Activated naive CD8-positive, alpha-beta T cell treated with anti-CD3 and anti-CD28 coated beads, Interleukin-2, amount 10 ng/mL, durations not matched to agents 7 days and 5 days (primary cell): ENCODE measurements at regions not wholly inside any gene's neighbourhood (a gene's known extent, or its start where the extent isn't known, plus 50 kb on each side); places are given as distances from the start of the nearest gene placed in this dataset.

Source experiments
- ATAC-seq: fragments of 150-1000 bp; cut with Tn5 transposase; one replicate; pipeline ENCODE4 v1.10.0; 2021; ENCODE audit warnings: low read depth, moderate library complexity
- POLR2A ChIA-PET: fragments of 350-600 bp; sonication (Branson Sonifier 250); formaldehyde crosslinking; loops from one replicate; lab custom pipeline; 2021; ENCODE audit warnings: antibody characterized with exemption; lab: Charles Lee
- DNase-seq: peaks from one replicate; pipeline ENCODE4 v3.0.0; 2021
- H3K27ac Mint-ChIP-seq: one replicate; pipeline ENCODE4 v1.8.0; 2022; ENCODE audit warnings: mild to moderate bottlenecking, mixed read lengths
- H3K27me3 Mint-ChIP-seq: one replicate; pipeline ENCODE4 v1.8.0; 2022; ENCODE audit warnings: mild to moderate bottlenecking, moderate library complexity, mixed read lengths
- H3K36me3 Mint-ChIP-seq: one replicate; pipeline ENCODE4 v1.8.0; 2021; ENCODE audit warnings: mild to moderate bottlenecking, mixed read lengths
- H3K4me1 Mint-ChIP-seq: one replicate; pipeline ENCODE4 v1.8.0; 2021; ENCODE audit warnings: mixed read lengths
- H3K4me3 Mint-ChIP-seq: one replicate; pipeline ENCODE4 v1.8.0; 2022; ENCODE audit warnings: mild to moderate bottlenecking, moderate library complexity, mixed read lengths
- H3K9me3 Mint-ChIP-seq: one replicate; pipeline ENCODE4 v1.8.0; 2021; ENCODE audit warnings: mixed read lengths

DNA sequence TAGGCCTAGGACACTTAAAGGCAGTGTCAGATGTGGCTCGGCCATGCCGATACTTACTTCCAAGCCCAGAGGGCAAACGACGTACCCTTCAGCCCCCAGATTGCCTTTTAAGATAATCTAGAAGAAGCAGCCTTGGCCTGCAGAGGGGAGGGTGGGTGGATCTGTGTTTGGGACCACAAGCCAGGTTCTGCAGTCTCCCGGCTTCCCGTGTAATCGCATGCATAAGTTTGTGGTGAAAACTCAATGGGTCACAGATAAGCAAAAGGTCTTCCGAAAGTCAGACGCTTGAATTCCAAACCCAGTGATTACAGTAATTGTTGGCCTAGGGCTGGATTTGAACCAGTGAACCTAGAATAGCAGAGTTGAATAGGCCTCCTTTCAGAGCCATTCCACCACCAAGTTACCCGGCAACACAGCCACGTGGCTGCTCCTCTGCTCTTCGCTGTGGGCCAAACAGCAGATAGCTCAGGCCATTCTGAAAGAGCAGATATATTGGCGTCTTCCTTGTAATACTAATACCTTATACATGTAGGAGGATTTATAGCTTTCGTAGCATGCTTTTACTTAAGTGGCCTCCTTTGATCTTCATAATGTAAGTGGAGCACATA, 170.8 kb upstream of the CADM1 start:
- Mint-ChIP-seq H3K27me3 (no peaks in the 10 kb centered on the region), H3K4me1 (no peaks in the 10 kb centered on the region), H3K36me3 (no peaks in the 10 kb centered on the region), H3K9me3 (no peaks in the 10 kb centered on the region), H3K27ac (no peak overlapping the region), H3K4me3 (no peak overlapping the region)
- no peak for DNase-seq
- ATAC-seq = no peak
- POLR2A ChIA-PET = no interaction called here

DNA sequence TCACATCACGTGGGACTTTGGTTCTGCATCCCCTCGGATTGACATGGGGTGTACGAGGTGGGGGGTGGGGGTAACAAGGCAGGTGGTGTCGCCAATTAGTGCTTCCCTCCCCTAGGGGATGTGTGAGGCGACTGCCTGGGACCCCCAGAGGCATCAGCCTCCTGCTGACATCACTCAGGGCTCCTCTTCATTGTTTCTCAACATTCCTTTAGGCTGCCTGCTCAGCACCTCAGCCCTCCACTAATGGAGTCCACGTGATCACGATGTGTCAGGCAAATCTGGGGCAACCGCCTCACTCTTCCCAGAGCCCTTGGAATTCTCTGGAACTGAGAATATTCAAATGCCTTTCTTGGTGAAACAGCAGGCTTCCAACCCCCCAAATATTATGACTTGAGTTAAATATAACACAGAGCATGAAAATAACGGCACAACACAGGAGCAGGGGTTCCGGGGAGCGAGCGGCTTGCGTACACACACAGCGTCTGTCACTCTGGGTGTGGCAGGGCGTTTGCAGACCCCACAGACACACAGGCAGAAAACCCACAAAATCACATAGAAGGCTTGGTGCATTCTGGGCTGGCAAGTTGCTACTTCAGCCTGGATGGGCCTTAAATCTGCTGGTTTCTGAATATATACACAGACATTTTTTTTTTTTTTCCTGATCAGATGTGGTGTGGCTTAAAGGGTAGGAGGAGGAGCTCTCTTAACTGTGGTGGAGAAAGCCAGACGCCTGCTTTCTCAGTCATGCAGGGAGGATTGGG, 170.1 kb upstream of the CADM1 start:
- ATAC-seq = no peak
- POLR2A ChIA-PET = no interaction called here
- DNase-seq = no peak
- Mint-ChIP-seq H3K9me3 (no peaks in the 10 kb centered on the region), H3K4me1 (no peaks in the 10 kb centered on the region), H3K27me3 (no peaks in the 10 kb centered on the region), H3K36me3 (no peaks in the 10 kb centered on the region), H3K27ac (no peak overlapping the region), H3K4me3 (no peak overlapping the region)

DNA sequence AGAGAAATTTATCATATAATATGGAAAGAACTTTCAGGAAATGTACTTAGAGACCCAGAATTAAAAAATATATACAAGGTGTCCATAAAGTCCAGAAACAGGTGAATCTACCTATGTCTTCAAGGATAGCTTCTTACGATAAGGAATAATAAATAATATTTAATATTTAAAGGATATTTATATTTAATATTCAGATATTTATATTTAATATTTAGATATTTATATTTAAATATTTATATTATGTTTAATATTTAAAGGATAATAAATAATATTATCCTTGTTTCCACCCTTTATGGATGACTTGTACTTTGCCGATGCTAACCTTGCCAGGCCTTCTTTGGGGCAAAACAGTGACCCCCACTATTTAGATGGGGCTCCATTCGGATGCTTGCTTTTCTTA, 169.5 kb upstream of the CADM1 start:
- H3K4me1 Mint-ChIP-seq = no peaks in the 10 kb centered on the region
- no peak for ATAC-seq
- no peaks in the 10 kb centered on the region for H3K27me3 Mint-ChIP-seq
- no peaks in the 10 kb centered on the region for H3K36me3 Mint-ChIP-seq
- H3K27ac Mint-ChIP-seq = no peak overlapping the region
- H3K9me3 Mint-ChIP-seq = no peaks in the 10 kb centered on the region
- no peak for DNase-seq
- POLR2A ChIA-PET = no interaction called here
- H3K4me3 Mint-ChIP-seq = no peak overlapping the region

DNA sequence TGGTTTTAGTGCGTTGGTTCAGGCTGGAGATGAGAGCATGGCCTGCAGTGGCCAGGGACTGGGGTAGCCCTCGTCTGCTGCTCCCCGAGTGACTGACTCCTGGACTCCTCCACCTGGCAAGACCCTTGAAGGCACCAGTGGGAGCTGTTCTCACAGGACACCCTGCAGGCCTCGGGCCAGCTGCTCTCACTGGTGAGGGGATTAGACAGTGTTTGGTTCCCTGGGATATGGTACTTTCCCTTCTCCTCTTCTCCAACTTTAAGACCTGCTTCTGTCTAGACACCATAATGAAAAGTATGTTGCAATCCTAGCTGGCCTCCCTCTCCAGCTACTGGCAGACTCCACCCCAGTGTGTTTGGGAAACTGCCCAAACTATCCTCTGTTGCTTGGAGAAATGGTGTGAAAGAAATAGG, 168.8 kb upstream of the CADM1 start:
- Mint-ChIP-seq H3K9me3 (no peaks in the 10 kb centered on the region), H3K4me3 (no peak overlapping the region), H3K4me1 (no peaks in the 10 kb centered on the region), H3K27me3 (no peaks in the 10 kb centered on the region), H3K36me3 (no peaks in the 10 kb centered on the region), H3K27ac (no peak overlapping the region)
- ATAC-seq (no peak), DNase-seq (no peak)
- POLR2A ChIA-PET = no interaction called here

DNA sequence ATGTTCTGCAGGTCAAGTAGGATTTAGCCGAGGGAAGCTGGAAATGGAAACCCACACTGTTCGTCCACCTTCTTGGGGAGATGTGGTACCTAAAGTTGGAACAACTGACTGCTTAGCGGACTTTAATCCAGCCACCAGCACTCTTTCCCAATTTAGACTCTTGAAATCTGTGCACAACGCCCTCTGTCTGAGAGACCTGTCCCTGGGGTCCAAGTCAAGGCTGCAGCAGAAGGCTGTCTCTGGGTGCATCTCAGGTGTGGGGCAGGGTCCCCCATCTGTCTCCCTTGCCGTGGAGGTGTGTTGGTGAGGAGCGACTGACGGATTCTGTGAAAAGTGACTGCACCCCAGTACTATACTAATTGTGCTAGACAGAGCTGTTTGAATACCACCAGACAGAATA, 168.2 kb upstream of the CADM1 start:
- POLR2A ChIA-PET = no interaction called here
- H3K36me3 Mint-ChIP-seq = no peaks in the 10 kb centered on the region
- H3K27ac Mint-ChIP-seq = no peak overlapping the region
- no peaks in the 10 kb centered on the region for H3K4me1 Mint-ChIP-seq
- no peaks in the 10 kb centered on the region for H3K27me3 Mint-ChIP-seq
- no peak for ATAC-seq
- no peak overlapping the region for H3K4me3 Mint-ChIP-seq
- no peaks in the 10 kb centered on the region for H3K9me3 Mint-ChIP-seq
- no peak for DNase-seq

DNA sequence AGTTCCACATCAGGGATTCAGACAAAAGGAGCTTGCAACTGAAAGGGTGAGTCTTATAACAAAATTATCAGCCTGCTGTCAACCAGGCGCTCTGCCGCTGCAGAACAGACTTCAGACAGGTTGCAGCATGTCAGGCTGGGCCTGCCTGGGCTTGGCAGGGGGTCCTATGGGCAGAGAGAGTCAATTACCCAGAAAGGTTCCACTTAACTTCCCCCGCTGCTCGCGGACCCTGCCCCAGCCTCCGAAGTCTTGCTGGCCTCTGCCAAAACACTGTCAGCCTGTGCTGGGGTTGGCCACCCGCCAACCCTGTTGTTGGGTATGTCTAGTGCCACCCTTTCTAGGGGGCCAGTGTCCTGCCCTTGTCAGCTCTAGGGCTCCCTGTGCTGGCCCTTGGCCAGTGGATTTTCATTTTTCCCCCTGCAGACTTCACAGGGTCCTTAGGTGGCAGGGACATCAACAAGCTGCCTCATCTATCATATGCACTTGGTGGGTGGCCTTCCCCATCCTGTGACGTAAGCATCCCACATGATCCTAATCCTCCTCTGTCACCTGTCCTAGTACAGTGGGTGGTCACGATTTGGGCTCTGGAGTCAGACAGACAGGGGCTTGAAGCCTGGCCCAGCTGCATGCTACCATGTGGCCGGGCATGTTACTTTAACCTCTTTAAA, 166.5 kb upstream of the CADM1 start:
- ATAC-seq (no peak), DNase-seq (no peak)
- H3K4me1 Mint-ChIP-seq = no peaks in the 10 kb centered on the region
- no peaks in the 10 kb centered on the region for H3K36me3 Mint-ChIP-seq
- H3K4me3 Mint-ChIP-seq = no peak overlapping the region
- POLR2A ChIA-PET = no interaction called here
- no peaks in the 10 kb centered on the region for H3K9me3 Mint-ChIP-seq
- H3K27ac Mint-ChIP-seq = no peak overlapping the region
- H3K27me3 Mint-ChIP-seq = no peaks in the 10 kb centered on the region

DNA sequence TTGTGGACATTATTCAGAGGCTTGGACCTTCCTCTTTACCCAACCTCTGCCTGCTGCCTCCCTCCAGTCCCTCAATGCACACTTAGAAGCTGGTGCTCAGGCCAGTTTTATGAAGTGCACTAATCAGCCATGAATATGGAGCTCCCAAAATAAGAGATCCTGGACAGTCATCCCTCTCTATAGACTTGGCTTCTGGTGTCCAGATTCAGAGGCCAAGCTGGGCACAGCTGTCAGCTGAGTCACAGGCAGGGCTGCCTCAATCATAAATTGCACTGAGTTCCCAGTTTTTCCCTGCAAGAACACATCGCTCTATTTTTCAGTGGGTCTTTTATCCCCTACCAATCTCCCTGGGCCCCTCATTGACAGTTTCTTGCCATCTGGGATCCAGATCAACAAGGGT, 161.7 kb upstream of the CADM1 start:
- Mint-ChIP-seq H3K4me3 (no peak overlapping the region), H3K4me1 (no peaks in the 10 kb centered on the region), H3K9me3 (no peaks in the 10 kb centered on the region), H3K27ac (no peak overlapping the region), H3K36me3 (no peaks in the 10 kb centered on the region), H3K27me3 (peaks cover 2% of the 10 kb centered on the region)
- DNase-seq (no peak), ATAC-seq (no peak)
- POLR2A ChIA-PET = no interaction called here

DNA sequence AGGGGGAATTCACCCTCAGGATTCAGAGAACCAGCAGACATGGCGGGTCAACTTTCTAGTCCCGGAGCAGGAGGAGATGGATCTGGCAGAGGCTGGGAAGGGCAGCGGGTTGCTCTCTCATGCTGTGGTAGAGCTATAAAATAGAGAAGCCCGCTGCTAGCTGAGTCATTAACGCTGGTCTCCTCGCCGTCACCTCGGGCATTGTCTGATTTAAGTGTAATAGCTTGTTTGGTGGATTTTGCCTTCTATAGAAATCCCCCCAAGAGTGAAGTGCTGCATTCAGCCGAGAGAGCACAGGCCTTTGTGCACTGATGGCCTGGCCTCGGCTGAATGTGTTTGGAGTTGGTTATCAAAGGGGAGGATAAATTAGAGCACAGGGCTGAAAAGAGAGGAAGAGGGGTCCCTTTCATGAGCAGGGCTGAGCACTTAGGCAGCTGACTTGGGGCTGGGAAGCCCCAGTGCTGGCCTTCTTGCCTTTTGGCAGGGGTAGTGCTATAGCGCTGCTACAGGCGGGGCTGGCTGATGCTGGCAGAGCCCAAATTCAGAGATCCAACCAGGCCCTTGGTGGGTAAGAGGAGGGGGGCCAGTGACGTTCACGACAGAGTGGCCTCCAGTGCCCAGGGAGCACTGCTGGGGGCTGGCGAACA, 161.1 kb upstream of the CADM1 start:
- no peak for ATAC-seq
- H3K4me1 Mint-ChIP-seq = no peaks in the 10 kb centered on the region
- POLR2A ChIA-PET = no interaction called here
- no peaks in the 10 kb centered on the region for H3K9me3 Mint-ChIP-seq
- H3K36me3 Mint-ChIP-seq = no peaks in the 10 kb centered on the region
- H3K27ac Mint-ChIP-seq = no peak overlapping the region
- DNase-seq = no peak
- H3K4me3 Mint-ChIP-seq = no peak overlapping the region
- H3K27me3 Mint-ChIP-seq = peaks cover 7% of the 10 kb centered on the region

DNA sequence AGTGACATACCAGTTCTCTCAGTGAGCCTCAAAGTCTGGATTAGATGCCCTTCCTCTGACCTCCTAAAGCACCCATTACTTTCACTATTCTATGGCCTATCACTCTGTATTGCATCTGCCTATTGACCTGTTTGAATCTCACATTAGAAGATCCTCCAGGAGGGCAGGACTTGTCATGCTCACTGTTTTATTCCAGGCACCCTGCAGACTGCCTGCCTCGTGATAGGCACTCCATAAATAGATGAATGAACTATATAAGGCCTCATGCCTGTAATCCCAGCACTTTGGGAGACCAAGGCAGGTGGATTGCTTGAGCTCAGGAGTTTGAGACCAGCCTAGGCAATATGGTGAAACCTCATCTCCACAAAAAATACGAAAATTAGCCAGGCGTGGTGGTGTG, 160.1 kb upstream of the CADM1 start:
- POLR2A ChIA-PET = no interaction called here
- H3K27me3 Mint-ChIP-seq = peaks cover 15% of the 10 kb centered on the region
- no peak overlapping the region for H3K4me3 Mint-ChIP-seq
- H3K36me3 Mint-ChIP-seq = no peaks in the 10 kb centered on the region
- no peaks in the 10 kb centered on the region for H3K4me1 Mint-ChIP-seq
- ATAC-seq (no peak), DNase-seq (no peak)
- no peak overlapping the region for H3K27ac Mint-ChIP-seq
- no peaks in the 10 kb centered on the region for H3K9me3 Mint-ChIP-seq

DNA sequence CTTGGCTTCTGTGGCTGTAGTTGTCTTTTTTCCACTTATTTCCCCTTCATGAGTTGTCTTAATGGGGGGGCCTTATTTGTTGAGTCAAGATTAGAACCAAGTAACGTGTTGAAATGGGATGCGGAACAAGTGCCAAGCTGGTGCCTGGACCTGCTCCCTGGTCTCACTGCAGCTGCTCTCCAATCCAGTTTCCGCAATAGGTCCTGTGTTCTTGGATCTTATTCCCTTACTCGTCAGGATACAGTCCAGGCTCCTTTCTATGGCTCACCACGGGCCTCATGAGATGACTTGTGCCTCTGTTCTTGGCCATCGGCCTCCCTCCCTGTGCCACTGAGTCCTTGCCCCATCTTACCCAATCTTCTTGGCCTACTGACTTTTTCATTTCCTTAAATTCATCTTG, 159.6 kb upstream of the CADM1 start:
- H3K4me3 Mint-ChIP-seq = no peak overlapping the region
- H3K27ac Mint-ChIP-seq = no peak overlapping the region
- peaks cover 19% of the 10 kb centered on the region for H3K27me3 Mint-ChIP-seq
- ATAC-seq (no peak), DNase-seq (no peak)
- H3K4me1 Mint-ChIP-seq = no peaks in the 10 kb centered on the region
- H3K36me3 Mint-ChIP-seq = no peaks in the 10 kb centered on the region
- no peaks in the 10 kb centered on the region for H3K9me3 Mint-ChIP-seq
- POLR2A ChIA-PET = no interaction called here

DNA sequence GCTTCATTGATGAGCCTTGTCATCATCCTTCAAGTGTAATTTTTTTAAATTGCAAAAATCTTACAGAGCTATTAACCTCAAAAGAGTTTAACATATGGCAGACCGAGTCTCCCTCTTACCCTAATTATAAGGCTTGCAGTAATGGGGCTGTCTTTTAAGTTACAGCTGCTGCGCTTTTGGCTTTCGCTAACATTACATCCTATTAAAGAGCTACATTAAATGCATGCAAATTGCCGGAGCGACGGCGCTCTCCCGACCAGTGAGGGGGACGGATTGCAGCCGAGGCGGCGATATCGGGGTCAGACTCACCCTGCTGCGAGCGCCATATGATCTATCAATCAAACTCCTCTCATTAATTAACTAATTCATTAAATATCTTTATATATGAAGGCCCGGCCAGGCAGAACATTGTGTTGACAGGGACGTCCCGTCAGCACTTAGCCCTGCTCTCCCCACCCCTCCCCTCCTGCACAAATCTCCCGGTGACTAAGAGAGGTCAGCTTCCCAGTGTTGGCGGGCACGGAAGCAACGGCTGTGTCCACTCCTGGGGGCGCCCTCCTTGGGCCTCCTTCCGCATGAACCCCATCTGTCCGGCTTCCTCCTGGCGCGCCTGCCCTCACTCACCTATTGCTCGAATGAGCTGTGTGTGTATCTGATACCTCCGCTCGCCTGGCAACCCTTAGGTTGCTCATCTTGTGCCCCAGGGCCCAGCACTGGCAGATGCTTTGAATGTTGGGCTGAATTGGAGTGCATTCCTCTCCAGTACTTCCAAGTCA, 156.0 kb upstream of the CADM1 start:
- H3K27ac Mint-ChIP-seq = no peak overlapping the region

DNA sequence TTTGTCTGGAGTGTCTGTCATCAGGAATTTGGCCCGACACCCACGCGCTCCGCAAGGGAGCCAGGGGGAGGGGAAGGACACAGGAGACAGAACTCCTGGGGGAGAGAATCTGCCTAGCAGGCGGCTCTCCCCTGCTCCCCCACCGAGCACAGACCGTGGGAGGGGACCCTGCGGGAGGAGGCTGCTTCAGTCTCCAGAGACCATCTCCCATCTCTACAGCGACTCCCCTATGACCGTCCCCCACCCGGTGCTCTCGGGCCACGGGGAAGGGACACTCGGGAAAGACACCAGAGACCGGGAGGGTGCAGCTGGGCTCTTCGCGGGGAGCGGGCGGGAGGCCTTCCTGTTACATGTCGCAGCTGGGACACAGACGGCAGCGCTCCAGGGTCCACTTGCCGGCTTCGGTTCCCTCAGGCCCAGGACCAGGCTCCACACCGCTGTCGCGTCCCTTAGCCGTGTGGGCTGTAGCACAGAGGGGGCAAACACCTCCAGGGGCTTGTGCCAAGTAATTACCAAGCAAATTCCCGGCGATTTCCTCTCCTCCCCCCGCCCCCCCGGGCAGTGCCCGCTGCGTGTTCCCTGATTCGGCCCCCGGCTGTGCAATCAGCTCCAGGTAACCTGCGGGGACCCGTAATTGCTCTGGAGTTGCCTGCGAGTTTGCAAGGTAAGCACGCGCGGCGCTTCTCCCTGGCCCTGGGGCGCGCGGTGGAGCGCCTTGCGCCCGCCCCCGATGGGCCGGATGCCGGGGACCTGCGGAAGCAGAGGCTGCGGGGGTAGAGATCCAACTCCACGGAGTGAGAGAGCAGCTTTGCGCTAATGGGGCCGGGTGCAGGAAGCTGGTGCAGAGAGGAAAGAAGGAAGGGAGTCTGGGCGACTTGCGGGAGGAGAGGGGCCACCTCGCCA, 155.1 kb upstream of the CADM1 start:
- no peak overlapping the region for H3K27ac Mint-ChIP-seq
- peak; percentile 28 for DNase-seq
- H3K4me3 Mint-ChIP-seq = no peak overlapping the region
- POLR2A ChIA-PET = no interaction called here
- H3K9me3 Mint-ChIP-seq = no peaks in the 10 kb centered on the region
- no peaks in the 10 kb centered on the region for H3K4me1 Mint-ChIP-seq
- H3K27me3 Mint-ChIP-seq = peaks cover 24% of the 10 kb centered on the region
- no peak for ATAC-seq
- H3K36me3 Mint-ChIP-seq = no peaks in the 10 kb centered on the region

More for the DNA sequence above, 156.0 kb upstream of the CADM1 start:
- H3K36me3 Mint-ChIP-seq = no peaks in the 10 kb centered on the region
- no peak for ATAC-seq
- POLR2A ChIA-PET = no interaction called here
- H3K4me3 Mint-ChIP-seq = no peak overlapping the region
- DNase-seq = no peak
- H3K9me3 Mint-ChIP-seq = no peaks in the 10 kb centered on the region
- H3K4me1 Mint-ChIP-seq = no peaks in the 10 kb centered on the region
- peaks cover 24% of the 10 kb centered on the region for H3K27me3 Mint-ChIP-seq
